ENCODE measurements at regions not wholly inside any gene's neighbourhood (a gene's known extent, or its start where the extent isn't known, plus 50 kb on each side); places are given as distances from the start of the nearest gene placed in this dataset.

DNA sequence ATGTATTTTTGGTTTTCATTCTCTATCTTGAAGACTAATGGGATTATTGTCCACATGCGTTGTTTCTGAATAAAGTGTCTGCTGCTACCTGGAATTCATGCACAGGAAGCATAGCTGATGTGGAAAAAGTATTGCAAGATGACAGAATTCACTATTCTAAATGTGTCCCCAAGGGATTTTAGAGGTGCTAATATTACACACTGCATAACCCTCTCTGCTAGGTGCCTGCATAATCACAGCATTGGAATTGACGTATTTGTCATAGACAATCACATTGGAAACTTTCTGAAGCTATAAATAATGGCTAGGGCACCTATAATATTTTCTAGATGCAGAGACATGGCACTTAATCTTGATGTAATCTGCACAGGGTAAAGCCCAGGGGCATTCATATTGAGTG is 496.1 kb downstream of the JRKL start:
- 93% methylated on average over 2 of the region's 2 CpGs for WGBS
- H3K4me3 ChIP-seq (ENCODE audit: low read length in 2 of 2) = no peak overlapping the region
- H3K9me3 ChIP-seq (ENCODE audit: control insufficient read depth in 2 of 2, insufficient read depth in 1 of 2, low read length in 1 of 2) = no peaks in the 10 kb centered on the region
- H3K36me3 ChIP-seq (ENCODE audit: control insufficient read depth in 2 of 2, insufficient read depth in 2 of 2, low read length in 1 of 2) = no peaks in the 10 kb centered on the region
- no peaks in the 10 kb centered on the region for H3K4me1 ChIP-seq (ENCODE audit: control insufficient read depth in 2 of 2, insufficient read depth in 2 of 2, low read length in 2 of 2)
- DNase-seq (ENCODE audit: low read depth in 6 of 9, low spot score in 9 of 9) = no peak
- no peaks in the 10 kb centered on the region for H3K27me3 ChIP-seq (ENCODE audit: control insufficient read depth in 2 of 2, insufficient read depth in 1 of 2, low read length in 1 of 2)
- H3K27ac ChIP-seq (ENCODE audit: low read depth in 1 of 2, low read length in 1 of 2) = no peak overlapping the region

DNA sequence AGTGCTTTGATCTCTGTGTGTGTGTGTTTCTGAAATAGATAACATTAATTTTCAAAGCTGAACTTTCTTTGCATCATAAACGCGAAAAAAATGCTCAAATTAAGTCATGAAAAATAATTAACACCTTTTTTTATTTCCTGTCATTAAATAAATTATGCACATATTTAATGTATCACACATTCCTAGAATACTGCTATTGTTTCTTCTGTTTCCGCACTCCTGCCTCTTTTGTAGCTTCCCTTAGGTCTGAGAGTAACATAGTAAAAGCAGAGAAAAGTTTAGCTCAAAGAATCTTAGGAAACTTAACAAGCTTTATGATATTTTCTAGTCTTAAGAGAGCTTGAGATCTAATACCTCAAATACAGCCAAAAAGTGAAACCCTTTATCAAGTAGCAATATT is 504.2 kb downstream of the JRKL start:
- H3K27ac ChIP-seq (ENCODE audit: low read depth in 1 of 2, low read length in 1 of 2) = no peak overlapping the region
- H3K4me3 ChIP-seq (ENCODE audit: low read length in 2 of 2) = no peak overlapping the region
- no peaks in the 10 kb centered on the region for H3K36me3 ChIP-seq (ENCODE audit: control insufficient read depth in 2 of 2, insufficient read depth in 2 of 2, low read length in 1 of 2)
- no peaks in the 10 kb centered on the region for H3K9me3 ChIP-seq (ENCODE audit: control insufficient read depth in 2 of 2, insufficient read depth in 1 of 2, low read length in 1 of 2)
- 76% methylated on average over 3 of the region's 3 CpGs for WGBS
- no peaks in the 10 kb centered on the region for H3K4me1 ChIP-seq (ENCODE audit: control insufficient read depth in 2 of 2, insufficient read depth in 2 of 2, low read length in 2 of 2)
- no peaks in the 10 kb centered on the region for H3K27me3 ChIP-seq (ENCODE audit: control insufficient read depth in 2 of 2, insufficient read depth in 1 of 2, low read length in 1 of 2)
- DNase-seq (ENCODE audit: low read depth in 6 of 9, low spot score in 9 of 9) = no peak

DNA sequence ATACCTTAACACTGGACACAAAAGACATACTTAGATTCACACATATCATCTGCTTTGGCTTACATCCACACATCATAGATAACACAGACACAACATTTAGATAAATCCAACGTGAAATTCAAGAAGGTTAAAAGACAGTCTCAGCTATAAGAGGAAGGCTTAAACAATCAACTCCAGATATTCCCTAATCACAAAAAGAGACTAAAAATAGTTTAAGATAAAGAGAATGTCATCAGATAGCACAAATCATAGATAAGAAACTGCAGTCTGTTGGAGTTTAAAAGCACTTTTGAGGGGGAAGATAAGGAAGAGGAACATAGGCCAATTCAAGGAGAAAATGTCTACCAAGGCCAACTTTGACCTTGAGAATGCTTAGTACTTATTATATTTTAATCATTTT is 504.8 kb downstream of the JRKL start:
- Histone ChIP-seq H3K27ac (ENCODE audit: low read depth in 1 of 2, low read length in 1 of 2) (no peak overlapping the region), H3K36me3 (ENCODE audit: control insufficient read depth in 2 of 2, insufficient read depth in 2 of 2, low read length in 1 of 2) (no peaks in the 10 kb centered on the region), H3K4me3 (ENCODE audit: low read length in 2 of 2) (no peak overlapping the region), H3K4me1 (ENCODE audit: control insufficient read depth in 2 of 2, insufficient read depth in 2 of 2, low read length in 2 of 2) (no peaks in the 10 kb centered on the region), H3K9me3 (ENCODE audit: control insufficient read depth in 2 of 2, insufficient read depth in 1 of 2, low read length in 1 of 2) (no peaks in the 10 kb centered on the region), H3K27me3 (ENCODE audit: control insufficient read depth in 2 of 2, insufficient read depth in 1 of 2, low read length in 1 of 2) (no peaks in the 10 kb centered on the region)
- 71% methylated on average over 1 of the region's 1 CpG for whole genome bisulfite sequencing
- no peak for DNase-seq (ENCODE audit: low read depth in 6 of 9, low spot score in 9 of 9)

DNA sequence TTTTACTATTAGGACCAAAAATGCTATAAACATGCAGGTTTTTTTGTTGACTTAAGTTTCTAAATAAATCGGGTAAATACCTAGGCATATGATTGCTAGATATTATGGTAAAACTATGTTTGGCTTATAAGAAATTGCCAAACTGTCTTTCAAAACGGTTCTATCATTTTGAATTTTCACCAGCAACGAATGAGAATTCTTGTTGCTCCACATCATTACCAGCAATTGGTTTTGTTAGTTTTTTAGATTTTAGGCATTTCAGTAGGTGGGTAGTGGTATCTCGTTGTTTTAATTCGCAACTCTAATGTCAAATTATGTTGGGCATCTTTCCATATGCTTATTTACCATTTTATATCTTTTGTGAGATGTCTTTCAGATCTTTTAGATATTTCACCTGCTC is 510.2 kb downstream of the JRKL start:
- Histone ChIP-seq H3K4me1 (ENCODE audit: control insufficient read depth in 2 of 2, insufficient read depth in 2 of 2, low read length in 2 of 2) (no peaks in the 10 kb centered on the region), H3K27ac (ENCODE audit: low read depth in 1 of 2, low read length in 1 of 2) (no peak overlapping the region), H3K27me3 (ENCODE audit: control insufficient read depth in 2 of 2, insufficient read depth in 1 of 2, low read length in 1 of 2) (no peaks in the 10 kb centered on the region), H3K9me3 (ENCODE audit: control insufficient read depth in 2 of 2, insufficient read depth in 1 of 2, low read length in 1 of 2) (no peaks in the 10 kb centered on the region), H3K36me3 (ENCODE audit: control insufficient read depth in 2 of 2, insufficient read depth in 2 of 2, low read length in 1 of 2) (no peaks in the 10 kb centered on the region), H3K4me3 (ENCODE audit: low read length in 2 of 2) (no peak overlapping the region)
- DNase-seq (ENCODE audit: low read depth in 6 of 9, low spot score in 9 of 9) = no peak
- WGBS = 90% methylated on average over 5 of the region's 5 CpGs

DNA sequence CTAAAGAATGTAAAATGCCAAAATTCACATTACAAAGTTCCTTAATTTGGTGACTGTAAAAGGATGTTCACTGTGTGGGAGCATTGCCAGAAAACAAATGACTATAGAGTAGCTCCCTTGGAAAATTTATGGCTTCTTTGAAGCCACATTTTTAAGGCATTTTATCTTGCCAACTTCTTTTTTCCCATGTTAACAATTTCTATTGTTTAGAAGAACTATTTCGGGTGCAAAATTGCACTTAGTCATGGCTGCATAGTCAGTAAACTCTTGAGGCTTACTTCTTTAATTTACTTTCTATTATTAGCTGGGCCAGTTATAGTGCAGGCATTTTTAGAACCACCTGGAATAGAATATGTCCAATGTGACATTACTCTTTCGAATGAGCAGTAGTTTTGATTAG is 515.3 kb downstream of the JRKL start:
- Histone ChIP-seq H3K27ac (ENCODE audit: low read depth in 1 of 2, low read length in 1 of 2) (no peak overlapping the region), H3K9me3 (ENCODE audit: control insufficient read depth in 2 of 2, insufficient read depth in 1 of 2, low read length in 1 of 2) (no peaks in the 10 kb centered on the region), H3K4me1 (ENCODE audit: control insufficient read depth in 2 of 2, insufficient read depth in 2 of 2, low read length in 2 of 2) (no peaks in the 10 kb centered on the region), H3K27me3 (ENCODE audit: control insufficient read depth in 2 of 2, insufficient read depth in 1 of 2, low read length in 1 of 2) (no peaks in the 10 kb centered on the region), H3K36me3 (ENCODE audit: control insufficient read depth in 2 of 2, insufficient read depth in 2 of 2, low read length in 1 of 2) (no peaks in the 10 kb centered on the region), H3K4me3 (ENCODE audit: low read length in 2 of 2) (no peak overlapping the region)
- DNase-seq (ENCODE audit: low read depth in 6 of 9, low spot score in 9 of 9) = no peak
- WGBS = 34% methylated on average over 2 of the region's 2 CpGs

DNA sequence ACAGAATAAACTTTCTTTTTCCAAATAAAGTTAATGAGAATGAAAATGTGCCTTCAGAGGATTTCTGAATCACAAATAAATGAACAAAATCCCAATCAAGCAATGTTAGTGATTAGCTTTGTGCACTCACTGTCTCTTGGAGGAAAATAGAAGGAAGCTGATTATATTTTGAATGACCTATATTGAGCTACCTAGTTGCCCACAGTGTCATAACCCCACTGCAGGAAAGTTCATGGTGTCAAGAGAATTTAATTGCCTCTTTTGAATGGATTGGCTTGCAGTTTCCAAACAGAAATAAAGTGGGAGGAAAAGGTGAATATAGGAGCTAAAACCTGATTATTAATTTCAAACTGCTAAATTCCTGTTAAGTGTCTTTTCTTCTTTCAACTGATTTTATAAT is 515.9 kb downstream of the JRKL start:
- H3K36me3 ChIP-seq (ENCODE audit: control insufficient read depth in 2 of 2, insufficient read depth in 2 of 2, low read length in 1 of 2) = no peaks in the 10 kb centered on the region
- no peak for DNase-seq (ENCODE audit: low read depth in 6 of 9, low spot score in 9 of 9)
- no peak overlapping the region for H3K27ac ChIP-seq (ENCODE audit: low read depth in 1 of 2, low read length in 1 of 2)
- no peak overlapping the region for H3K4me3 ChIP-seq (ENCODE audit: low read length in 2 of 2)
- no peaks in the 10 kb centered on the region for H3K4me1 ChIP-seq (ENCODE audit: control insufficient read depth in 2 of 2, insufficient read depth in 2 of 2, low read length in 2 of 2)
- H3K9me3 ChIP-seq (ENCODE audit: control insufficient read depth in 2 of 2, insufficient read depth in 1 of 2, low read length in 1 of 2) = no peaks in the 10 kb centered on the region
- no peaks in the 10 kb centered on the region for H3K27me3 ChIP-seq (ENCODE audit: control insufficient read depth in 2 of 2, insufficient read depth in 1 of 2, low read length in 1 of 2)

DNA sequence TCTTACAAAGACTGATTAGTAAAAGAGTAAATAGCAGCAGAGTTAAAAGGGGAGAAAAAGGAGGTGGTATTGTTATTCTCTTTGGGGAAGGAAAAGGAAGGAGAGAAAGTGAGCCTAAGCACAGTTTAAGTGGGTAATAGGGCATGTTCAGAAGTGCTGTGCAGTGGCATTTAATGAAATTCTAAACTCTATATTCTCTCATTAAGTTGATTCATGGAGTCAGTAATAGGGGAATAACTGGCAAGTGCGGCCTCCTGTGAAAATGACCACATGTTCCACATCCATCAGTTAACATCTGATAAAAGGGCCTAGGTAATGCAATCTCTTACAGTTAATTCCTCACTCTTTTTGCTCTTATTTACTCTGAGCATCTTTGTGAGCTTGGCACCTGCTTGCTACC is 516.7 kb downstream of the JRKL start:
- no peaks in the 10 kb centered on the region for H3K9me3 ChIP-seq (ENCODE audit: control insufficient read depth in 2 of 2, insufficient read depth in 1 of 2, low read length in 1 of 2)
- H3K36me3 ChIP-seq (ENCODE audit: control insufficient read depth in 2 of 2, insufficient read depth in 2 of 2, low read length in 1 of 2) = no peaks in the 10 kb centered on the region
- H3K4me1 ChIP-seq (ENCODE audit: control insufficient read depth in 2 of 2, insufficient read depth in 2 of 2, low read length in 2 of 2) = no peaks in the 10 kb centered on the region
- DNase-seq (ENCODE audit: low read depth in 6 of 9, low spot score in 9 of 9) = no peak
- no peak overlapping the region for H3K4me3 ChIP-seq (ENCODE audit: low read length in 2 of 2)
- WGBS = 92% methylated on average over 1 of the region's 1 CpG
- no peak overlapping the region for H3K27ac ChIP-seq (ENCODE audit: low read depth in 1 of 2, low read length in 1 of 2)
- H3K27me3 ChIP-seq (ENCODE audit: control insufficient read depth in 2 of 2, insufficient read depth in 1 of 2, low read length in 1 of 2) = no peaks in the 10 kb centered on the region

DNA sequence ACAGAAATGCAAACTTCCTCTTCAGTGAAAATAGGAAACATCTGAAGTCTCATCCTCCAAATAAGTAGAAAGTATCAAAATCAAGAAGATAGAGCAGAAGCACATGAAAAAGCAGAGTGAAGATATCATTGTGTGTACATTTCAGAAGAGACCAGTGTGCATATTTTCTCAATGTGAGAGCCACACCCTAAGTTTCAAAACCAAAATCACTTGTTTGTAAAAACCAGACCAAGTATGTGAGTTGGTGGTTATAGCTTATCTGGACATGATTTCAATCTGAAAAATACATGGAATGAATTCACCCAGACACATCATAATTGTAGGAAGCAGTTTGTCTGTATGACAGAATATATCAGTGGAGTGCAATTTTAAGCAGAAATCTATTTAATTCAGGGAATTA is 536.0 kb downstream of the JRKL start:
- Histone ChIP-seq H3K4me3 (ENCODE audit: low read length in 2 of 2) (no peak overlapping the region), H3K9me3 (ENCODE audit: control insufficient read depth in 2 of 2, insufficient read depth in 1 of 2, low read length in 1 of 2) (no peaks in the 10 kb centered on the region), H3K36me3 (ENCODE audit: control insufficient read depth in 2 of 2, insufficient read depth in 2 of 2, low read length in 1 of 2) (no peaks in the 10 kb centered on the region), H3K27me3 (ENCODE audit: control insufficient read depth in 2 of 2, insufficient read depth in 1 of 2, low read length in 1 of 2) (no peaks in the 10 kb centered on the region), H3K27ac (ENCODE audit: low read depth in 1 of 2, low read length in 1 of 2) (no peak overlapping the region), H3K4me1 (ENCODE audit: control insufficient read depth in 2 of 2, insufficient read depth in 2 of 2, low read length in 2 of 2) (no peaks in the 10 kb centered on the region)
- DNase-seq (ENCODE audit: low read depth in 6 of 9, low spot score in 9 of 9) = no peak

DNA sequence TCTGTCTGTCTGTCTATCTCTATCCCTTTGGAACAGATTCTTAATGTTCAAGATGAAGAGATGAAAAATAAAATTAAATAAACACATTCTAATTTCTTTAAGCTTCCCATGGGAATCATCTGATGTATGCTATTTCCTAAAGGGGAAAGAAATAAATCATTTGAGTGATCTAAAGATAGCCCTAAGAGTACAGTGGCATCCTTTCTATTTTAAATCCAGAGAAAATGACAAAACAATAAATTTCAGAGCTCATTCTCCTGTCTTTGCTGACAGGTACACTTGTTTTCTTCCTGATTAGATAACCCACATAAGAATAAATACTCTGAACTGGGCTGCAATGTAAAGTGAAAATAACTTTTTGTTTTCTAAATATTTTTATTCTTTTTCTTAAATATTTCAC is 550.4 kb downstream of the JRKL start:
- Histone ChIP-seq H3K4me1 (ENCODE audit: control insufficient read depth in 2 of 2, insufficient read depth in 2 of 2, low read length in 2 of 2) (no peaks in the 10 kb centered on the region), H3K36me3 (ENCODE audit: control insufficient read depth in 2 of 2, insufficient read depth in 2 of 2, low read length in 1 of 2) (no peaks in the 10 kb centered on the region), H3K9me3 (ENCODE audit: control insufficient read depth in 2 of 2, insufficient read depth in 1 of 2, low read length in 1 of 2) (no peaks in the 10 kb centered on the region), H3K27me3 (ENCODE audit: control insufficient read depth in 2 of 2, insufficient read depth in 1 of 2, low read length in 1 of 2) (no peaks in the 10 kb centered on the region), H3K4me3 (ENCODE audit: low read length in 2 of 2) (no peak overlapping the region), H3K27ac (ENCODE audit: low read depth in 1 of 2, low read length in 1 of 2) (no peak overlapping the region)
- DNase-seq (ENCODE audit: low read depth in 6 of 9, low spot score in 9 of 9) = no peak

DNA sequence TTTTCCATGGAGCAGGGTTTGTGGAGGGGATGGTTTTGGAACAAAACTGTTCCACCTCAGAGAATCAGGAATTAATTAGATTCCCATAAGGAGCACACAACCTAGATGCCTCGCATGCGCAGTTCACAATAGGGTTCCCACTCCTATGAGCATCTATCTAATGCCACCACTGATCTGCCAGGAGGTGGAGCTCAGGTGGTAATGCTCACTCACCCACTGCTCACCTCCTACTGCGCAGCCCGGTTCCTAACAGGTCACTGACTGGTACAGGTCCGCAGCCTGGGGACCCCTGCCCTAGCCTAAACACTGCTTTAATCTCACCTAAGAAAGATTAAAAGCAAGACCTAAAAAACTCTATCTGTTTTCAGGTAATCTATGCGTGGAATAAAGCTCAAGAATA is 553.0 kb downstream of the JRKL start:
- 87% methylated on average over 6 of the region's 6 CpGs for WGBS
- Histone ChIP-seq H3K36me3 (ENCODE audit: control insufficient read depth in 2 of 2, insufficient read depth in 2 of 2, low read length in 1 of 2) (no peaks in the 10 kb centered on the region), H3K9me3 (ENCODE audit: control insufficient read depth in 2 of 2, insufficient read depth in 1 of 2, low read length in 1 of 2) (no peaks in the 10 kb centered on the region), H3K4me1 (ENCODE audit: control insufficient read depth in 2 of 2, insufficient read depth in 2 of 2, low read length in 2 of 2) (no peaks in the 10 kb centered on the region), H3K4me3 (ENCODE audit: low read length in 2 of 2) (no peak overlapping the region), H3K27ac (ENCODE audit: low read depth in 1 of 2, low read length in 1 of 2) (no peak overlapping the region), H3K27me3 (ENCODE audit: control insufficient read depth in 2 of 2, insufficient read depth in 1 of 2, low read length in 1 of 2) (no peaks in the 10 kb centered on the region)
- DNase-seq (ENCODE audit: low read depth in 6 of 9, low spot score in 9 of 9) = no peak
